ENCODE measurements at regions not wholly inside any gene's neighbourhood (a gene's known extent, or its start where the extent isn't known, plus 50 kb on each side); places are given as distances from the start of the nearest gene placed in this dataset.

DNA sequence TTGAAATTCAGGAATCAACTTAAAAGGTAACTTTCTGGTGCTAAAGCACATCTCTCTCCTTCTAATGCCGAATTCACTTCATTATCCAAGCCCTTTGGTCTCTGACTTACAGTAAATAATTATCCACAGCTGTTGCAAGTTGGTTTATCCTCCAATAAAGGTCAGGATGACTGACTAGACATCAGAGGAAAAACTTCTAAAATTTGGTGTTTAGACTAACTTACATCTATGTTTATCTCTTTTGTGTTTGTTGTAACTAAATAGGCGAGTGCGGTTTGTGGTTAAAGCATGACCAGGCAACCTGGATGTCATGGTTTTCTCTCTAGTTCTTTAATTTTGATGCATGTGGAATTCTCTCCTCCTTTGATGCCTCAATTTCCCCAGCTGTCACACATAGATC is 237.4 kb upstream of the LRTM1 start (continued):
- TF ChIP-seq CEBPZ (IDR thresholded peaks at IDR 0.05; ENCODE audit: low read depth, low read length) (no peak), ZNF24 (IDR thresholded peaks at IDR 0.05) (no peak), YBX1 (IDR thresholded peaks at IDR 0.05) (no peak), TCF7 (IDR thresholded peaks at IDR 0.05; ENCODE audit: borderline replicate concordance) (no peak), ASH2L (IDR thresholded peaks at IDR 0.05; ENCODE audit: borderline replicate concordance, low read depth) (no peak), ZBTB40 (IDR thresholded peaks at IDR 0.05; ENCODE audit: borderline replicate concordance) (no peak), IRF4 (IDR thresholded peaks at IDR 0.05; ENCODE audit: low read depth, low read length) (no peak), SMC3 (IDR thresholded peaks at IDR 0.05; ENCODE audit: borderline replicate concordance, low read length) (no peak)
- TF ChIP-seq, protein P1, sequence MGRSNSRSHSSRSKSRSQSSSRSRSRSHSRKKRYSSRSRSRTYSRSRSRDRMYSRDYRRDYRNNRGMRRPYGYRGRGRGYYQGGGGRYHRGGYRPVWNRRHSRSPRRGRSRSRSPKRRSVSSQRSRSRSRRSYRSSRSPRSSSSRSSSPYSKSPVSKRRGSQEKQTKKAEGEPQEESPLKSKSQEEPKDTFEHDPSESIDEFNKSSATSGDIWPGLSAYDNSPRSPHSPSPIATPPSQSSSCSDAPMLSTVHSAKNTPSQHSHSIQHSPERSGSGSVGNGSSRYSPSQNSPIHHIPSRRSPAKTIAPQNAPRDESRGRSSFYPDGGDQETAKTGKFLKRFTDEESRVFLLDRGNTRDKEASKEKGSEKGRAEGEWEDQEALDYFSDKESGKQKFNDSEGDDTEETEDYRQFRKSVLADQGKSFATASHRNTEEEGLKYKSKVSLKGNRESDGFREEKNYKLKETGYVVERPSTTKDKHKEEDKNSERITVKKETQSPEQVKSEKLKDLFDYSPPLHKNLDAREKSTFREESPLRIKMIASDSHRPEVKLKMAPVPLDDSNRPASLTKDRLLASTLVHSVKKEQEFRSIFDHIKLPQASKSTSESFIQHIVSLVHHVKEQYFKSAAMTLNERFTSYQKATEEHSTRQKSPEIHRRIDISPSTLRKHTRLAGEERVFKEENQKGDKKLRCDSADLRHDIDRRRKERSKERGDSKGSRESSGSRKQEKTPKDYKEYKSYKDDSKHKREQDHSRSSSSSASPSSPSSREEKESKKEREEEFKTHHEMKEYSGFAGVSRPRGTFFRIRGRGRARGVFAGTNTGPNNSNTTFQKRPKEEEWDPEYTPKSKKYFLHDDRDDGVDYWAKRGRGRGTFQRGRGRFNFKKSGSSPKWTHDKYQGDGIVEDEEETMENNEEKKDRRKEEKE (IDR thresholded peaks at IDR 0.05): no peak

Data from GM12878 (cell line).